Psoas muscle (tissue), 7 donors: ENCODE measurements at regions not wholly inside any gene's neighbourhood (a gene's known extent, or its start where the extent isn't known, plus 50 kb on each side); places are given as distances from the start of the nearest gene placed in this dataset.

Source experiments
- ATAC-seq, 4 donors: fragments of 200-7000 bp; cut with Tn5 transposase; one replicate each; pipeline ENCODE4 v1.9.1; 2020; ENCODE audit warnings: moderate library complexity in 3 of 4, mild to moderate bottlenecking in 2 of 4
- DNase-seq, 2 donors: peaks; one replicate each; pipeline ENCODE4 v3.0.0-alpha.2; 2020
- H3K27ac ChIP-seq: fragments of 200-600 bp; one replicate; pipeline ENCODE4 v1.8.0; 2022
- H3K27me3 ChIP-seq, 3 donors: fragments of 200-600 bp in 1 of 3; one replicate each; pipeline versions ENCODE4 v1.6.1 to v1.8.0; 2013 to 2022; ENCODE audit warnings: low read length in 2 of 3, mild to moderate bottlenecking in 2 of 3, moderate library complexity in 1 of 3; ENCODE audit not compliant: insufficient read depth in 3 of 3
- H3K36me3 ChIP-seq, 2 donors: fragments of 200-600 bp in 1 of 2; one replicate each; pipeline versions ENCODE4 v1.6.1 to v1.8.0; 2013 to 2022; ENCODE audit warnings: low read depth in 1 of 2, mild to moderate bottlenecking in 1 of 2, moderate library complexity in 1 of 2; ENCODE audit not compliant: insufficient read depth in 1 of 2
- H3K4me1 ChIP-seq: fragments of 200-600 bp; one replicate; pipeline ENCODE4 v1.8.0; 2022
- H3K4me3 ChIP-seq: fragments of 200-600 bp; one replicate; pipeline ENCODE4 v1.8.0; 2022; ENCODE audit warnings: mild to moderate bottlenecking
- H3K9me3 ChIP-seq: fragments of 200-600 bp; one replicate; pipeline ENCODE4 v1.8.0; 2022
- CTCF ChIP-seq: fragments of 200-600 bp; IDR thresholded peaks from one replicate; pipeline ENCODE4 v1.8.0; 2022; ENCODE audit warnings: antibody characterized with exemption
- WGBS, 3 donors: extraction: QIAGEN DNeasy Blood & Tissue Kit; methylation state at CpG; one replicate each; pipeline versions ENCODE4 v1.1.6 to v1.1.7; 2013; 5-methylcytosine and 5-hydroxymethylcytosine counted together
- intact Hi-C, 2 donors: fragments of 100-400 bp; cut with DNase I; formaldehyde crosslinking; loops; one replicate each; pipeline versions ENCODE4 v1.11.0 to v1.14.2; 2022
- donor health status: healthy with polysubstance abuse.
- donor health status: DM: no; HTN: no; CAD: no; lungs with moderate emphysema.
- donor health status: Bipolar disorder and iron deficiency.
- donor health status: healthy.
- donor health status: DM: yes; HTN: yes; CAD: no.
- donor health status: DM: no; HTN: no; CAD: no.
- donor health status: DM: yes; HTN: yes; CAD: no.

- no peaks in the 10 kb centered on the region for H3K9me3 ChIP-seq
- H3K4me1 ChIP-seq, result no peaks in the 10 kb centered on the region
- H3K27ac ChIP-seq, result no peak overlapping the region
- H3K27me3 ChIP-seq, result peaks cover 0 to 3% (median 0%) of the 10 kb centered on the region in 3 donors
- DNase-seq (no peak), ATAC-seq (no peak)
- TF ChIP-seq CTCF, result no peak
- intact Hi-C loops, result no loop called here
- H3K4me3 ChIP-seq, result no peak overlapping the region
- no peaks in the 10 kb centered on the region for H3K36me3 ChIP-seq
- WGBS, 3 donors, result 96 to 99% (median 99%) methylated on average over 2 of the region's 2 CpGs
Observed at GRCh38 chr14:71348394-71348793, 441.1 kb downstream of the PCNX1 start.

- Histone ChIP-seq H3K27ac (no peak overlapping the region), H3K4me3 (no peak overlapping the region), H3K27me3 (peaks cover 0 to 3% (median 0%) of the 10 kb centered on the region in 3 donors), H3K36me3 (no peaks in the 10 kb centered on the region), H3K9me3 (no peaks in the 10 kb centered on the region), H3K4me1 (no peaks in the 10 kb centered on the region)
- DNase-seq, result no peak
- TF ChIP-seq CTCF, result no peak
- 97% methylated on average over 4 of the region's 4 CpGs for WGBS, 3 donors
- intact Hi-C loops, result no loop called here
- no peak for ATAC-seq
Observed at GRCh38 chr14:71348817-71349216, 441.6 kb downstream of the PCNX1 start.

- Histone ChIP-seq H3K4me1 (peaks cover 7% of the 10 kb centered on the region), H3K27me3 (peaks cover 0 to 3% (median 0%) of the 10 kb centered on the region in 3 donors), H3K4me3 (no peak overlapping the region), H3K9me3 (no peaks in the 10 kb centered on the region), H3K27ac (no peak overlapping the region), H3K36me3 (no peaks in the 10 kb centered on the region)
- ATAC-seq, result no peak
- DNase-seq, result no peak
- WGBS, 3 donors, result 96 to 98% (median 98%) methylated on average over 8 of the region's 8 CpGs
- TF ChIP-seq CTCF, result no peak
- intact Hi-C loops, result no loop called here
Observed at GRCh38 chr14:71354142-71354541, 446.9 kb downstream of the PCNX1 start.

- Histone ChIP-seq H3K9me3 (no peaks in the 10 kb centered on the region), H3K36me3 (no peaks in the 10 kb centered on the region), H3K27me3 (peaks cover 0 to under 1% (median 0%) of the 10 kb centered on the region in 3 donors), H3K27ac (no peak overlapping the region), H3K4me3 (no peak overlapping the region), H3K4me1 (peaks cover 7% of the 10 kb centered on the region)
- DNase-seq (no peak), ATAC-seq (no peak)
- TF ChIP-seq CTCF, result no peak
- intact Hi-C loops, result no loop called here
- WGBS, 3 donors, result 66 to 73% (median 66%) methylated on average over 5 of the region's 5 CpGs
Observed at GRCh38 chr14:71354801-71355200, 447.5 kb downstream of the PCNX1 start.
